ENCODE measurements at regions not wholly inside any gene's neighbourhood (a gene's known extent, or its start where the extent isn't known, plus 50 kb on each side); places are given as distances from the start of the nearest gene placed in this dataset.

DNA sequence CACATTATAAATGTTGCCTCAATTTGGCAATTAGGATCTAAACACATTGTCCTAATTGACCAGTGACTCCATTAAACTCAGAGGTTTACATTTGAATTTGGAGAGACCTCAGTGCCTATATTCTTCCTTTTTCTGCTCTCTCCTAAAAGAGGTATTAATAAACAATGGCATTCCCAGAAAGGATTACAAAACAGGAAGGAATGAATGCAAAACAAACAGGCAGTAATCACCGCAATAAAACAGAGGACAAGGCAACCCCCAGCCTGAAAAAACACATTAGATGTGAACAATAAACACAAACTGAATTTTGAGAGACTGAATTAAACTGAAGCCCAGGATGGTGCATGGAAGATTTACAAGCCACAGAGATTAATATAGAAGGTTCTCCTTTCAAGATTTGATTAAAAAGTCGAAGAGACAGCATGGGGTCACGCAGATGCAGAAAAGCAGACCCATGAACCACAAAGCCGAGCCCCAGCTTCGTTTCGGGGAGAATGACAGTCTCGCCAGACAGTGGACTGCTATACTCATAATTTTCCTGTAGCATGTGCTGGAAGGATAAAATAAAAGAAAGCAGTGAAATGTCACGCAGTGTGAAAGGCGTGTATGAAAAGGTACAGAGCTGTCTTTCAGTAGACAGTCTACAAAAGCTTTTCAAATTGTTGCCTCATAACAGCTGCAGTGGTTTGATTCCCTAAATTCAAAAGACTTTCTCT lies 503.0 kb downstream of the LIG4 start:
- FAIRE-seq (no peak), DNase-seq (ENCODE audit: extremely low read depth in 1 of 4, low spot score in 3 of 4) (no peak), ATAC-seq (no peak)
- Histone ChIP-seq H3K36me3 (ENCODE audit: control insufficient read depth, insufficient read depth, low read length) (no peaks in the 10 kb centered on the region), H3K9me3 (replicated peaks; ENCODE audit: control insufficient read depth, insufficient read depth, low read depth, low read length) (no peaks in the 10 kb centered on the region), H3K4me3 (no peak overlapping the region), H2AFZ (ENCODE audit: low read depth, low read length) (no peak overlapping the region), H3K4me2 (ENCODE audit: insufficient read depth, low read length) (no peak overlapping the region), H3K27me3 (ENCODE audit: control insufficient read depth in 2 of 2, insufficient read depth in 2 of 2, low read length in 2 of 2) (no peaks in the 10 kb centered on the region), H3K79me2 (ENCODE audit: control insufficient read depth, insufficient read depth, low read length) (no peaks in the 10 kb centered on the region), H3K27ac (ENCODE audit: extremely low read depth, low read depth, low read length) (no peak overlapping the region), H3K9ac (ENCODE audit: insufficient read depth in 1 of 2, low read depth in 2 of 2, low read length in 2 of 2) (no peak overlapping the region), H3K9me1 (ENCODE audit: control insufficient read depth, insufficient read depth, low read length) (no peaks in the 10 kb centered on the region), H3K4me1 (replicated peaks in 1 of 2; ENCODE audit: control insufficient read depth in 2 of 2, insufficient read depth in 2 of 2, low read length in 2 of 2) (no peaks in the 10 kb centered on the region), H4K20me1 (replicated peaks; ENCODE audit: control insufficient read depth, insufficient read depth, low read length) (no peaks in the 10 kb centered on the region)
- no TSS peak for BruUV-seq (replicated peaks)
- intact Hi-C loops (cut with micrococcal nuclease) (no loop called here), in situ Hi-C loops (cut with MboI) (no loop called here)
- WGBS (ENCODE audit: insufficient coverage, low coverage, missing lambda C conversion rate): 2% methylated on average over 9 of the region's 9 CpGs
- CTCF ChIA-PET (ENCODE audit: low intra/inter-chr PET ratio): no interaction called here
- POLR2A ChIA-PET: no interaction called here
- TF ChIP-seq GABPA (tag; conservative IDR thresholded peaks at IDR 0.05; ENCODE audit: low read depth) (no peak), ZC3H8 (IDR thresholded peaks at IDR 0.05) (no peak), JUN (IDR thresholded peaks at IDR 0.05; ENCODE audit: borderline replicate concordance, low read depth, low read length) (no peak), JUN (CRISPR knock-in tag; IDR thresholded peaks at IDR 0.05; ENCODE audit: borderline replicate concordance) (no peak), MTF1 (CRISPR knock-in tag; IDR thresholded peaks at IDR 0.05; ENCODE audit: borderline replicate concordance) (no peak), ZBTB7A (IDR thresholded peaks at IDR 0.05; ENCODE audit: borderline replicate concordance, control insufficient read depth, low read depth, low read length) (no peak)
- TF ChIP-seq, protein P1, sequence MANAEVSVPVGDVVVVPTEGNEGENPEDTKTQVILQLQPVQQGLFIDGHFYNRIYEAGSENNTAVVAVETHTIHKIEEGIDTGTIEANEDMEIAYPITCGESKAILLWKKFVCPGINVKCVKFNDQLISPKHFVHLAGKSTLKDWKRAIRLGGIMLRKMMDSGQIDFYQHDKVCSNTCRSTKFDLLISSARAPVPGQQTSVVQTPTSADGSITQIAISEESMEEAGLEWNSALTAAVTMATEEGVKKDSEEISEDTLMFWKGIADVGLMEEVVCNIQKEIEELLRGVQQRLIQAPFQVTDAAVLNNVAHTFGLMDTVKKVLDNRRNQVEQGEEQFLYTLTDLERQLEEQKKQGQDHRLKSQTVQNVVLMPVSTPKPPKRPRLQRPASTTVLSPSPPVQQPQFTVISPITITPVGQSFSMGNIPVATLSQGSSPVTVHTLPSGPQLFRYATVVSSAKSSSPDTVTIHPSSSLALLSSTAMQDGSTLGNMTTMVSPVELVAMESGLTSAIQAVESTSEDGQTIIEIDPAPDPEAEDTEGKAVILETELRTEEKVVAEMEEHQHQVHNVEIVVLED (CRISPR knock-in tag; IDR thresholded peaks at IDR 0.05): no peak
- TF ChIP-seq, protein P2, sequence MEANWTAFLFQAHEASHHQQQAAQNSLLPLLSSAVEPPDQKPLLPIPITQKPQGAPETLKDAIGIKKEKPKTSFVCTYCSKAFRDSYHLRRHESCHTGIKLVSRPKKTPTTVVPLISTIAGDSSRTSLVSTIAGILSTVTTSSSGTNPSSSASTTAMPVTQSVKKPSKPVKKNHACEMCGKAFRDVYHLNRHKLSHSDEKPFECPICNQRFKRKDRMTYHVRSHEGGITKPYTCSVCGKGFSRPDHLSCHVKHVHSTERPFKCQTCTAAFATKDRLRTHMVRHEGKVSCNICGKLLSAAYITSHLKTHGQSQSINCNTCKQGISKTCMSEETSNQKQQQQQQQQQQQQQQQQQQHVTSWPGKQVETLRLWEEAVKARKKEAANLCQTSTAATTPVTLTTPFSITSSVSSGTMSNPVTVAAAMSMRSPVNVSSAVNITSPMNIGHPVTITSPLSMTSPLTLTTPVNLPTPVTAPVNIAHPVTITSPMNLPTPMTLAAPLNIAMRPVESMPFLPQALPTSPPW (CRISPR knock-in tag; IDR thresholded peaks at IDR 0.05): no peak
- TF ChIP-seq, protein P3, sequence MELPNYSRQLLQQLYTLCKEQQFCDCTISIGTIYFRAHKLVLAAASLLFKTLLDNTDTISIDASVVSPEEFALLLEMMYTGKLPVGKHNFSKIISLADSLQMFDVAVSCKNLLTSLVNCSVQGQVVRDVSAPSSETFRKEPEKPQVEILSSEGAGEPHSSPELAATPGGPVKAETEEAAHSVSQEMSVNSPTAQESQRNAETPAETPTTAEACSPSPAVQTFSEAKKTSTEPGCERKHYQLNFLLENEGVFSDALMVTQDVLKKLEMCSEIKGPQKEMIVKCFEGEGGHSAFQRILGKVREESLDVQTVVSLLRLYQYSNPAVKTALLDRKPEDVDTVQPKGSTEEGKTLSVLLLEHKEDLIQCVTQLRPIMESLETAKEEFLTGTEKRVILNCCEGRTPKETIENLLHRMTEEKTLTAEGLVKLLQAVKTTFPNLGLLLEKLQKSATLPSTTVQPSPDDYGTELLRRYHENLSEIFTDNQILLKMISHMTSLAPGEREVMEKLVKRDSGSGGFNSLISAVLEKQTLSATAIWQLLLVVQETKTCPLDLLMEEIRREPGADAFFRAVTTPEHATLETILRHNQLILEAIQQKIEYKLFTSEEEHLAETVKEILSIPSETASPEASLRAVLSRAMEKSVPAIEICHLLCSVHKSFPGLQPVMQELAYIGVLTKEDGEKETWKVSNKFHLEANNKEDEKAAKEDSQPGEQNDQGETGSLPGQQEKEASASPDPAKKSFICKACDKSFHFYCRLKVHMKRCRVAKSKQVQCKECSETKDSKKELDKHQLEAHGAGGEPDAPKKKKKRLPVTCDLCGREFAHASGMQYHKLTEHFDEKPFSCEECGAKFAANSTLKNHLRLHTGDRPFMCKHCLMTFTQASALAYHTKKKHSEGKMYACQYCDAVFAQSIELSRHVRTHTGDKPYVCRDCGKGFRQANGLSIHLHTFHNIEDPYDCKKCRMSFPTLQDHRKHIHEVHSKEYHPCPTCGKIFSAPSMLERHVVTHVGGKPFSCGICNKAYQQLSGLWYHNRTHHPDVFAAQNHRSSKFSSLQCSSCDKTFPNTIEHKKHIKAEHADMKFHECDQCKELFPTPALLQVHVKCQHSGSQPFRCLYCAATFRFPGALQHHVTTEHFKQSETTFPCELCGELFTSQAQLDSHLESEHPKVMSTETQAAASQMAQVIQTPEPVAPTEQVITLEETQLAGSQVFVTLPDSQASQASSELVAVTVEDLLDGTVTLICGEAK (IDR thresholded peaks at IDR 0.05): no peak
- TF ChIP-seq, protein P3 (CRISPR knock-in tag; IDR thresholded peaks at IDR 0.05): no peak

Measured in K562 (cell line).